GM12878 (cell line): ENCODE measurements at regions not wholly inside any gene's neighbourhood (a gene's known extent, or its start where the extent isn't known, plus 50 kb on each side); places are given as distances from the start of the nearest gene placed in this dataset.

Experiments used
- MYC ChIP-seq: IDR thresholded peaks from 2 replicates; pipeline ENCODE4 v1.6.1; 2011; ENCODE audit warnings: mild to moderate bottlenecking, low read length, moderate library complexity, inconsistent platforms; ENCODE audit not compliant: insufficient read depth, insufficient replicate concordance, insufficient read length, severe bottlenecking
- NRF1 ChIP-seq: conservative IDR thresholded peaks from 2 replicates; pipeline ENCODE4 v1.6.1; 2011; ENCODE audit warnings: mild to moderate bottlenecking, low read depth, low read length, improper control_type of control experiment
- RAD21 ChIP-seq: IDR thresholded peaks from 2 replicates; pipeline ENCODE4 v1.6.1; 2011; ENCODE audit warnings: mild to moderate bottlenecking, low read depth, low read length, moderate library complexity; ENCODE audit not compliant: insufficient read depth
- RCOR1 ChIP-seq: conservative IDR thresholded peaks from 2 replicates; pipeline ENCODE4 v1.6.1; 2012; ENCODE audit warnings: low read depth, low read length, improper control_type of control experiment
- TAF1 ChIP-seq: IDR thresholded peaks from 2 replicates; pipeline ENCODE4 v1.6.1; 2011; ENCODE audit warnings: mild to moderate bottlenecking, low read depth, low read length, borderline replicate concordance
- TF ChIP-seq, protein P1 (sequence below): IDR thresholded peaks from 2 replicates; pipeline ENCODE4 v1.6.1; 2011; ENCODE audit warnings: borderline replicate concordance, low read depth, mild to moderate bottlenecking, moderate library complexity, mixed read lengths, low read length; ENCODE audit not compliant: insufficient read depth; ENCODE audit errors: extremely low read length
- TF ChIP-seq, protein P2 (sequence below): IDR thresholded peaks from 2 replicates; pipeline ENCODE4 v1.6.1; 2012; ENCODE audit warnings: low read depth, low read length, improper control_type of control experiment
- TF ChIP-seq, protein P3 (sequence below): IDR thresholded peaks from 2 replicates; pipeline ENCODE4 v1.6.1; 2012; ENCODE audit warnings: mild to moderate bottlenecking, low read depth, low read length

DNA sequence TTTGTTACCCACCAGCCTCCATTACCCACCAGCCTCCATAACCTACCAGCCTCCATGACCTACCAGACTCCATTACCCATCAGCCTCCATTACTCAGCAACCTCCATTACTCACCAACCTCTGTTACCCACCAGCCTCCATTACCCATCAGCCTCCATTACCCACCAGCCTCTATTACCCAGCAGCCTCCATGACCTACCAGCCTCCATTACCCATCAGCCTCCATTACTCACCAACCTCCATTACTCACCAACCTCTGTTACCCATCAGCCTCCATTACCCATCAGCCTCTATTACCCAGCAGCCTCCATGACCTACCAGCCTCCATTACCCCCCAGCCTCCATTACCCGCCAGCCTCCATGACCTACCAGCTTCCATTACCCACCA, 133.3 kb upstream of the HS6ST1 start:
- TF ChIP-seq RAD21: no peak
- TF ChIP-seq, protein P1, sequence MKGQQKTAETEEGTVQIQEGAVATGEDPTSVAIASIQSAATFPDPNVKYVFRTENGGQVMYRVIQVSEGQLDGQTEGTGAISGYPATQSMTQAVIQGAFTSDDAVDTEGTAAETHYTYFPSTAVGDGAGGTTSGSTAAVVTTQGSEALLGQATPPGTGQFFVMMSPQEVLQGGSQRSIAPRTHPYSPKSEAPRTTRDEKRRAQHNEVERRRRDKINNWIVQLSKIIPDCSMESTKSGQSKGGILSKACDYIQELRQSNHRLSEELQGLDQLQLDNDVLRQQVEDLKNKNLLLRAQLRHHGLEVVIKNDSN: no peak
- TF ChIP-seq, protein P2, sequence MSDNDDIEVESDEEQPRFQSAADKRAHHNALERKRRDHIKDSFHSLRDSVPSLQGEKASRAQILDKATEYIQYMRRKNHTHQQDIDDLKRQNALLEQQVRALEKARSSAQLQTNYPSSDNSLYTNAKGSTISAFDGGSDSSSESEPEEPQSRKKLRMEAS: no peak
- TF ChIP-seq TAF1: no peak
- TF ChIP-seq, protein P3, sequence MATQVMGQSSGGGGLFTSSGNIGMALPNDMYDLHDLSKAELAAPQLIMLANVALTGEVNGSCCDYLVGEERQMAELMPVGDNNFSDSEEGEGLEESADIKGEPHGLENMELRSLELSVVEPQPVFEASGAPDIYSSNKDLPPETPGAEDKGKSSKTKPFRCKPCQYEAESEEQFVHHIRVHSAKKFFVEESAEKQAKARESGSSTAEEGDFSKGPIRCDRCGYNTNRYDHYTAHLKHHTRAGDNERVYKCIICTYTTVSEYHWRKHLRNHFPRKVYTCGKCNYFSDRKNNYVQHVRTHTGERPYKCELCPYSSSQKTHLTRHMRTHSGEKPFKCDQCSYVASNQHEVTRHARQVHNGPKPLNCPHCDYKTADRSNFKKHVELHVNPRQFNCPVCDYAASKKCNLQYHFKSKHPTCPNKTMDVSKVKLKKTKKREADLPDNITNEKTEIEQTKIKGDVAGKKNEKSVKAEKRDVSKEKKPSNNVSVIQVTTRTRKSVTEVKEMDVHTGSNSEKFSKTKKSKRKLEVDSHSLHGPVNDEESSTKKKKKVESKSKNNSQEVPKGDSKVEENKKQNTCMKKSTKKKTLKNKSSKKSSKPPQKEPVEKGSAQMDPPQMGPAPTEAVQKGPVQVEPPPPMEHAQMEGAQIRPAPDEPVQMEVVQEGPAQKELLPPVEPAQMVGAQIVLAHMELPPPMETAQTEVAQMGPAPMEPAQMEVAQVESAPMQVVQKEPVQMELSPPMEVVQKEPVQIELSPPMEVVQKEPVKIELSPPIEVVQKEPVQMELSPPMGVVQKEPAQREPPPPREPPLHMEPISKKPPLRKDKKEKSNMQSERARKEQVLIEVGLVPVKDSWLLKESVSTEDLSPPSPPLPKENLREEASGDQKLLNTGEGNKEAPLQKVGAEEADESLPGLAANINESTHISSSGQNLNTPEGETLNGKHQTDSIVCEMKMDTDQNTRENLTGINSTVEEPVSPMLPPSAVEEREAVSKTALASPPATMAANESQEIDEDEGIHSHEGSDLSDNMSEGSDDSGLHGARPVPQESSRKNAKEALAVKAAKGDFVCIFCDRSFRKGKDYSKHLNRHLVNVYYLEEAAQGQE: no peak
- TF ChIP-seq RCOR1: no peak
- no peak for TF ChIP-seq NRF1
- TF ChIP-seq MYC: no peak
